ENCODE measurements at regions not wholly inside any gene's neighbourhood (a gene's known extent, or its start where the extent isn't known, plus 50 kb on each side); places are given as distances from the start of the nearest gene placed in this dataset.

- TF ChIP-seq CTCF (IDR thresholded peaks at IDR 0.05; ENCODE audit: insufficient read depth, low read length) (no peak), POLR2AphosphoS5 (IDR thresholded peaks at IDR 0.05; ENCODE audit: low read depth) (no peak), SPI1 (IDR thresholded peaks at IDR 0.05; ENCODE audit: borderline replicate concordance, low read depth) (no peak), REST (IDR thresholded peaks at IDR 0.05; ENCODE audit: insufficient replicate concordance, low read depth) (no peak)
Measured at GRCh38 chr11:29368126-29368525, 648.7 kb downstream of the KCNA4 start.

Data from HL-60 (cell line).